ENCODE measurements at regions not wholly inside any gene's neighbourhood (a gene's known extent, or its start where the extent isn't known, plus 50 kb on each side); places are given as distances from the start of the nearest gene placed in this dataset.

GRCh38 chr15:70435369-70435768 is 328.0 kb downstream of the UACA start:
- DNase-seq (ENCODE audit: low read depth, low spot score), result no peak
- in situ Hi-C loops (cut with HindIII; ENCODE audit: low sequenced_read_pairs), result no loop called here
- no peak overlapping the region for H3K4me3 ChIP-seq (ENCODE audit: low read depth, low read length)
- no peak for TF ChIP-seq CTCF (IDR thresholded peaks at IDR 0.05; ENCODE audit: low read depth, low read length)

- DNase-seq (ENCODE audit: low read depth, low spot score), result no peak
- no peak overlapping the region for H3K4me3 ChIP-seq (ENCODE audit: low read depth, low read length)
- in situ Hi-C loops (cut with HindIII; ENCODE audit: low sequenced_read_pairs), result no loop called here
- TF ChIP-seq CTCF (IDR thresholded peaks at IDR 0.05; ENCODE audit: low read depth, low read length), result no peak
These were observed 329.6 kb downstream of the UACA start for GRCh38 chr15:70433586-70434324.

GRCh38 chr15:70432924-70433495 is 330.3 kb downstream of the UACA start:
- no peak for TF ChIP-seq CTCF (IDR thresholded peaks at IDR 0.05; ENCODE audit: low read depth, low read length)
- H3K4me3 ChIP-seq (ENCODE audit: low read depth, low read length), result no peak overlapping the region
- no peak for DNase-seq (ENCODE audit: low read depth, low spot score)
- in situ Hi-C loops (cut with HindIII; ENCODE audit: low sequenced_read_pairs), result no loop called here

- DNase-seq (ENCODE audit: low read depth, low spot score), result no peak
- H3K4me3 ChIP-seq (ENCODE audit: low read depth, low read length), result no peak overlapping the region
- TF ChIP-seq CTCF (IDR thresholded peaks at IDR 0.05; ENCODE audit: low read depth, low read length), result no peak
- in situ Hi-C loops (cut with HindIII; ENCODE audit: low sequenced_read_pairs), result no loop called here
These were observed 331.5 kb downstream of the UACA start for GRCh38 chr15:70431854-70432253.

GRCh38 chr15:70430069-70430468 is 332.4 kb upstream of the TLE3 start:
- no peak for TF ChIP-seq CTCF (IDR thresholded peaks at IDR 0.05; ENCODE audit: low read depth, low read length)
- in situ Hi-C loops (cut with HindIII; ENCODE audit: low sequenced_read_pairs), result no loop called here
- H3K4me3 ChIP-seq (ENCODE audit: low read depth, low read length), result no peak overlapping the region
- DNase-seq (ENCODE audit: low read depth, low spot score), result no peak

GRCh38 chr15:70429056-70429722 is 331.5 kb upstream of the TLE3 start:
- in situ Hi-C loops (cut with HindIII; ENCODE audit: low sequenced_read_pairs), result no loop called here
- no peak for TF ChIP-seq CTCF (IDR thresholded peaks at IDR 0.05; ENCODE audit: low read depth, low read length)
- H3K4me3 ChIP-seq (ENCODE audit: low read depth, low read length), result no peak overlapping the region
- no peak for DNase-seq (ENCODE audit: low read depth, low spot score)
